HepG2 (cell line): ENCODE measurements at regions not wholly inside any gene's neighbourhood (a gene's known extent, or its start where the extent isn't known, plus 50 kb on each side); places are given as distances from the start of the nearest gene placed in this dataset.

Source experiments
- CEBPZ ChIP-seq: IDR thresholded peaks from 2 replicates; pipeline ENCODE4 v1.6.1; 2012; ENCODE audit warnings: low read length, improper control_type of control experiment
- EP300 ChIP-seq, 3 experiments: sonication (generic) in 1 of 3; formaldehyde crosslinking in 1 of 3; IDR thresholded peaks; 2 replicates each; pipeline versions ENCODE4 v1.5.1 to v1.6.1; 2011 to 2020; ENCODE audit warnings: low read depth in 2 of 3, low read length in 2 of 3, borderline replicate concordance in 1 of 3, improper control_type of control experiment in 1 of 3, mild to moderate bottlenecking in 1 of 3, missing genetic modification reagents in 1 of 3, moderate library complexity in 1 of 3
- IKZF1 ChIP-seq: fragments of 450-650 bp; IDR thresholded peaks from 2 replicates; pipeline ENCODE4 v1.7.1; 2016
- NR2F1 ChIP-seq, 2 experiments: fragments of 450-650 bp in 1 of 2; formaldehyde crosslinking in 1 of 2; IDR thresholded peaks; 2 replicates each; pipeline versions ENCODE4 v1.5.0 to v1.6.1; 2016 to 2020; ENCODE audit warnings: mild to moderate bottlenecking in 1 of 2, missing compliant biosample characterization in 1 of 2, missing genetic modification reagents in 1 of 2, moderate library complexity in 1 of 2
- RFX3 ChIP-seq: IDR thresholded peaks from 2 replicates; pipeline ENCODE4 v1.6.1; 2016; ENCODE audit warnings: missing biosample characterization, missing genetic modification reagents
- ZBTB26 ChIP-seq: IDR thresholded peaks from 2 replicates; pipeline ENCODE4 v1.6.1; 2016; ENCODE audit warnings: missing compliant biosample characterization, missing genetic modification reagents, borderline replicate concordance
- ZFP36 ChIP-seq: fragments of 150-350 bp; IDR thresholded peaks from 2 replicates; pipeline ENCODE4 v1.6.1; 2018; ENCODE audit warnings: borderline replicate concordance, low read length, low read depth; ENCODE audit not compliant: partially characterized antibody
- ZHX2 ChIP-seq, 2 experiments: sonication (generic) in 1 of 2; formaldehyde crosslinking in 1 of 2; IDR thresholded peaks; 2 replicates each; pipeline versions ENCODE4 v1.6.1 to v1.9.0; 2014 to 2022; ENCODE audit warnings: antibody characterized with exemption in 1 of 2, borderline replicate concordance in 1 of 2, inconsistent platforms in 1 of 2, low read depth in 1 of 2, missing genetic modification reagents in 1 of 2
- ZNF503 ChIP-seq: sonication (generic); formaldehyde crosslinking; IDR thresholded peaks from 2 replicates; pipeline ENCODE4 v1.4.0; 2020; ENCODE audit warnings: missing genetic modification reagents
- ZNF558 ChIP-seq: sonication (generic); formaldehyde crosslinking; IDR thresholded peaks from 2 replicates; pipeline ENCODE4 v1.9.0; 2022; ENCODE audit warnings: mild to moderate bottlenecking, missing genetic modification reagents, borderline replicate concordance
- ZNF572 ChIP-seq: sonication (generic); formaldehyde crosslinking; IDR thresholded peaks from 2 replicates; pipeline ENCODE4 v1.5.1; 2020; ENCODE audit warnings: mild to moderate bottlenecking, missing genetic modification reagents
- ZNF614 ChIP-seq: IDR thresholded peaks from 2 replicates; pipeline ENCODE4 v1.6.1; 2018; ENCODE audit warnings: missing biosample characterization, missing genetic modification reagents, inconsistent platforms, borderline replicate concordance
- ZNF652 ChIP-seq: IDR thresholded peaks from 2 replicates; pipeline ENCODE4 v1.6.1; 2016; ENCODE audit warnings: low read depth, borderline replicate concordance
- ZSCAN20 ChIP-seq: sonication (generic); formaldehyde crosslinking; IDR thresholded peaks from 2 replicates; pipeline ENCODE4 v1.4.0; 2020; ENCODE audit warnings: missing genetic modification reagents, mild to moderate bottlenecking, borderline replicate concordance

- TF ChIP-seq ZNF572, result no peak
- TF ChIP-seq ZFP36, result no peak
- no peak for TF ChIP-seq RFX3 (CRISPR knock-in tag)
- no peak for TF ChIP-seq EP300 (IDR thresholded peaks at IDR 0.05; ENCODE audit: low read depth in 2 of 2, low read length in 2 of 2)
- TF ChIP-seq EP300 (CRISPR knock-in tag; IDR thresholded peaks at IDR 0.05; ENCODE audit: borderline replicate concordance), result no peak
- no peak for TF ChIP-seq ZNF558 (CRISPR knock-in tag)
- TF ChIP-seq CEBPZ, result no peak
- TF ChIP-seq IKZF1, result no peak
- TF ChIP-seq ZHX2 (IDR thresholded peaks at IDR 0.05; ENCODE audit: low read depth), result no peak
- TF ChIP-seq ZHX2 (CRISPR knock-in tag; IDR thresholded peaks at IDR 0.05; ENCODE audit: borderline replicate concordance), result no peak
- TF ChIP-seq ZSCAN20 (CRISPR knock-in tag), result no peak
- TF ChIP-seq ZNF614, result no peak
- TF ChIP-seq NR2F1 (CRISPR knock-in tag; IDR thresholded peaks at IDR 0.05), result no peak
- TF ChIP-seq ZBTB26 (CRISPR knock-in tag), result no peak
- TF ChIP-seq ZNF503 (CRISPR knock-in tag), result no peak
- no peak for TF ChIP-seq ZNF652 (CRISPR knock-in tag)
Measured at GRCh38 chr11:71082454-71082853, 169.9 kb downstream of the SHANK2 start (continued).
